Fibroblast of pulmonary artery (primary cell): ENCODE measurements at regions not wholly inside any gene's neighbourhood (a gene's known extent, or its start where the extent isn't known, plus 50 kb on each side); places are given as distances from the start of the nearest gene placed in this dataset.

Experiments used
- DNase-seq: peaks from one replicate; pipeline ENCODE4 v3.0.0-alpha.2; 2010; ENCODE audit warnings: low read depth
- H3K4me3 ChIP-seq: replicated peaks from 2 replicates; pipeline ENCODE4 v1.5.1; 2011; ENCODE audit warnings: low read depth, mild to moderate bottlenecking, control low read depth, low read length, moderate library complexity
- CTCF ChIP-seq: IDR thresholded peaks from 2 replicates; pipeline ENCODE4 v1.5.1; 2011; ENCODE audit warnings: mild to moderate bottlenecking, control low read depth, low read length, inconsistent platforms; ENCODE audit errors: missing control alignments

GRCh38 chr1:68973459-68974244, 476.8 kb upstream of the DEPDC1 start:
- TF ChIP-seq CTCF: no peak
- no peak overlapping the region for H3K4me3 ChIP-seq
- DNase-seq: peak; percentile 41

GRCh38 chr1:68974447-68974846, 477.6 kb upstream of the DEPDC1 start:
- TF ChIP-seq CTCF: no peak
- no peak for DNase-seq
- no peak overlapping the region for H3K4me3 ChIP-seq

DNA sequence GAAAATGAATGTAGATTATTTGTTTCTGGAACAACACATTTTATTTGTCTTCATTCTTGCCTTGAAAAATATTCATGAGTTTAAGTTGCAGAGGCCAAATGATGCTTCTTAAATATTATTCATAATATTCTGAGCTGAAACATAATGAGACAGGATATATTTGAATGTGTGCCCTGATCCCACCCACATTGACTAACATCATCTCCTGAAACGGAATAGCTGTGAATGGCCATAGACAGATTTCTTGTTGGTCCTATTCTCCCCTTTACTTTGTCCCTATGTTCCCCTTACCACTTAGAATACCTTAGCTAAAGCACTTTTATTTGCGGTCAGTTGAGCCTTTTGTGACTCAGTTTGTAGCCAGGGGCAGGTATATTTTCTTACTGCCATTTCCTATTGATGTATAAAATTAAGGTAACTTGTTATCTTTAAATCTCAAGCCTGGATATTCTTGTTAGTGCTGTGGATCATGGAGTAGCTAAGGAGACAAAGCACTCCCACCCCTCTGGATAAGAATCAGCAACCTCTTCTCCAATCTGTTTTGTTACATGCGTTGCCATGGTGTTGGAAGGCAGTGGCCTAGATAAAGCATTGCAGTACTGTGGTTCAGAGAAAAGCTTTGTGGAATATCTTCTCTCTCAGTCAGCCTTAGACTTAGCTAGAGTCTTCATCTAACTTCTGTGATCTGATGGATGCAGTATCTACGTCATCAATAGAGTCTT, 478.5 kb upstream of the DEPDC1 start:
- H3K4me3 ChIP-seq: no peak overlapping the region
- no peak for DNase-seq
- TF ChIP-seq CTCF: no peak

- H3K4me3 ChIP-seq: no peak overlapping the region
- no peak for TF ChIP-seq CTCF
- DNase-seq: no peak
Observed at GRCh38 chr1:68976916-68977610, 480.2 kb upstream of the DEPDC1 start.

- no peak for DNase-seq
- no peak for TF ChIP-seq CTCF
- no peak overlapping the region for H3K4me3 ChIP-seq
Observed at GRCh38 chr1:68979891-68980290, 483.0 kb upstream of the DEPDC1 start.

GRCh38 chr1:68984289-68984688, 487.4 kb upstream of the DEPDC1 start:
- TF ChIP-seq CTCF: no peak
- no peak for DNase-seq
- H3K4me3 ChIP-seq: no peak overlapping the region
